H7 (cell line): ENCODE measurements at regions not wholly inside any gene's neighbourhood (a gene's known extent, or its start where the extent isn't known, plus 50 kb on each side); places are given as distances from the start of the nearest gene placed in this dataset.
"Not testable (repeated sequence)": the region's sequence is repeated elsewhere in the genome, so short reads cannot be mapped to it uniquely, and the experiment has no call there.

ENCODE experiments used
- DNase-seq: peaks from one replicate; pipeline ENCODE4 v3.0.0; 2012
- H3K27me3 ChIP-seq: 2 replicates; pipeline ENCODE4 v1.6.0; 2011; ENCODE audit warnings: mild to moderate bottlenecking, low read length; ENCODE audit not compliant: control insufficient read depth, insufficient read depth
- H3K36me3 ChIP-seq: replicated peaks from 2 replicates; pipeline ENCODE4 v1.5.1; 2011; ENCODE audit warnings: low read length; ENCODE audit not compliant: control insufficient read depth, insufficient read depth
- H3K4me3 ChIP-seq: 2 replicates; pipeline ENCODE4 v1.5.1; 2011; ENCODE audit warnings: low read depth, mild to moderate bottlenecking, control low read depth, low read length, moderate library complexity; ENCODE audit not compliant: insufficient read depth

GRCh38 chr16:16582916-16583315, 204.0 kb downstream of the NPIPA7 start:
- H3K36me3 ChIP-seq, DNase-seq, H3K4me3 ChIP-seq, H3K27me3 ChIP-seq: not testable (repeated sequence)

GRCh38 chr16:16586073-16586651, 207.2 kb downstream of the NPIPA7 start:
- H3K27me3 ChIP-seq, H3K4me3 ChIP-seq, H3K36me3 ChIP-seq, DNase-seq: not testable (repeated sequence)

DNA sequence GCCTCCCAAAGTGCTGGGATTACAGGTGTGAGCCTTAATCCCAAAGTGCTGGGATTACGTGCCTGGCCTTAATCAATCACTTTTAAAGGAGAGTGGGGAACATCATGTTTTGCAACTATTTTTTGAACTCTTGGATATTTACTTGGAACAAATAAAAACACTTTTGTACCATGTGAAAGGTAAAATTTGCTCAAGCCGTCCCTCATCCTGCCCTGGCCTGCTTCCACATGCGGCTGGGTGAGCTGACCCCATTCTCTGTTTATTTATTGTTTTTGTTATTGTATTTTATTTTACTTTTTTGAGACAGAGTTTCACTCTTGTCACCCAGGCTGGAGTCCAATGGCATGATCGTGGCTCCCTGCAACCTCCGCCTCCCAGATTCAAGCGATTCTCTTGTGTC, 208.0 kb downstream of the NPIPA7 start:
- H3K27me3 ChIP-seq, DNase-seq, H3K4me3 ChIP-seq, H3K36me3 ChIP-seq: not testable (repeated sequence)

GRCh38 chr16:16588436-16588835, 209.5 kb downstream of the NPIPA7 start:
- H3K36me3 ChIP-seq, H3K4me3 ChIP-seq, DNase-seq, H3K27me3 ChIP-seq: not testable (repeated sequence)

- H3K36me3 ChIP-seq, H3K27me3 ChIP-seq, DNase-seq, H3K4me3 ChIP-seq: not testable (repeated sequence)
Observed at GRCh38 chr16:16590654-16591318, 211.8 kb downstream of the NPIPA7 start.

- H3K4me3 ChIP-seq, result peak overlapping the region; percentile 32
- DNase-seq, result peak; percentile 8
Observed at GRCh38 chr16:16593156-16593863, 214.4 kb downstream of the NPIPA7 start.

GRCh38 chr16:16595029-16595718, 216.2 kb downstream of the NPIPA7 start:
- not testable (repeated sequence) for DNase-seq, H3K27me3 ChIP-seq

More at GRCh38 chr16:16593156-16593863, 214.4 kb downstream of the NPIPA7 start:
- H3K36me3 ChIP-seq, H3K27me3 ChIP-seq: not testable (repeated sequence)

GRCh38 chr16:16601239-16601638, 222.3 kb downstream of the NPIPA7 start:
- H3K36me3 ChIP-seq, DNase-seq, H3K4me3 ChIP-seq, H3K27me3 ChIP-seq: not testable (repeated sequence)

More at GRCh38 chr16:16595029-16595718, 216.2 kb downstream of the NPIPA7 start:
- H3K4me3 ChIP-seq, H3K36me3 ChIP-seq: not testable (repeated sequence)

DNA sequence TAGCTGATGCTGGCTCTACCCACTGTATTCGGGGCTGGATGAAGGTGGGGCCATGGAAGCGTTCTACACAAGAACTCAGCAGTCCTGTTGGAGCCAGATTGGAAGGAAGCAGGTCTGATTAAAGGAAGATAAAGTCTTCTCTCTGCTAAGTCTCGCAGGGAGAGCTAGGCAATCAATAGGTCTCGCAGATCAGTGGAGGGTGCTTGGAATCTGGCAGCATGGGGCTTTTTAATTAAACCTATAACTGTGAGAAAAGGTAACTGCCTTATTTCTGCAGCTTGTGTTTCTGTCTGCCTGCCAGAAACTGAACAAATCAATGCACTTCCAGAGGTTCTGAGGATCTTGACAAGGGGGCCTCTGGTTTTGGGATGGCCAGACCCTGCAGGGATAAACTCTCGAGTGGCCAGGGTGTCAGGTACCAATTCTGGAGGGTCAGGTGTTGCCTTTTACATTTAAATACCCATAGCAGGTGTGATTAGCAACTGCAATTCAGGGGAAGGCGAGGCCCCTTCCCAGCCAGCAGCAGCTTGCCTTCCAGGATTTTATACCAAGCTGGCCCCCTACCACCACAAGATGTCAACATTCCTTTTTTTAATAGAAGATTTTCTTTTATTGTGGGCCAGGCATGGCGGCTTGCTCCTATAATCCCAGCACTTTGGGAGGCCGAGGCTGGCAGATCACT, 228.6 kb downstream of the NPIPA7 start:
- H3K36me3 ChIP-seq, result not testable (repeated sequence)

DNA sequence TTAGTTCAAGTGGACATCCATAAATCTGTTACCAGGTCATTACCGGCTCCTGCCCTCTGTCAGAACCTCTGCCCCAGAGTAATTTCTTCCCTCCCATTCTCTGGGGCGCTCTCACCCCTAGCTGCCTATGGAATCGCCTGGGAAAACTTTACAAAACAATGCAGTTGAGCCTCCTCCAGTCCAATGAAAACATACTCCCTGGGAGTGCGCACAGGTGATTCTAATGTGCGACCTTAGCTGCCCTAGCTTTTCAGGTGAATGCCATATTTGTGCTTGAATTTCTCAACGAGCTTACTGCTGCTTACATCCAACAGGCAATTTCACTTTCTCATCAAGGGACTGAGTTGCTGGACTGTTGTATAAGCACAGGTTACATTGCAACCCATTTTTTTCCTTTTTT, 230.7 kb downstream of the NPIPA7 start:
- H3K36me3 ChIP-seq, H3K4me3 ChIP-seq, H3K27me3 ChIP-seq, DNase-seq: not testable (repeated sequence)

More for the DNA sequence above, 228.6 kb downstream of the NPIPA7 start:
- H3K4me3 ChIP-seq, H3K27me3 ChIP-seq, DNase-seq: not testable (repeated sequence)

DNA sequence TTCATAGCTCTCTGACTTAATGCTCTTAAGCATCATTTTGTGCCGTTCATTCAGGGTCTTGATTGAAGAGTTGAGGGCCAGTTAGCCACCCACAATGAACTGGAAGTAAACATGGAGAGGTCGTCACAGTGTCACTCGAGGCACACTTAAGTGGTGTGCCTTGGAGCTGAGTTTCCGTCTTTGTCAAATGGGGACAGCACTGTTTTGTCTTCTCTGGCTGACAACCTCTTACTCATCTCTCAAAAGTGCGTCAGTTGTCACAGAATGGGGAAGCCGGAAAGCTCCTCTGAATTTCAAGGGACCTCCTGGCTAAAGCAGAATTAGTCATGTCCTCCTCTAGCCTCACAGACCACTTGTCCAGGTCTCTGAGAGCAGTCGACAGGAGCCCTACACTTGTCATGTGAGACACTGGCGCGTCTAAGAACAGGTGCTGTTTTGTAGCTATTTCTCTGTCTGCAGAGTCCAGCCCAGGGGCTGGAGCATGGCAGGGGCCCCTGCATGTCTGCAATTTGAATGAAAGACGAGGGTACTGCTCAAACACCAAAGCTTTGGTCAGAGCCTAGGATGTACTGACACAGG, 231.5 kb downstream of the NPIPA7 start:
- not testable (repeated sequence) for H3K36me3 ChIP-seq, H3K27me3 ChIP-seq, H3K4me3 ChIP-seq, DNase-seq

DNA sequence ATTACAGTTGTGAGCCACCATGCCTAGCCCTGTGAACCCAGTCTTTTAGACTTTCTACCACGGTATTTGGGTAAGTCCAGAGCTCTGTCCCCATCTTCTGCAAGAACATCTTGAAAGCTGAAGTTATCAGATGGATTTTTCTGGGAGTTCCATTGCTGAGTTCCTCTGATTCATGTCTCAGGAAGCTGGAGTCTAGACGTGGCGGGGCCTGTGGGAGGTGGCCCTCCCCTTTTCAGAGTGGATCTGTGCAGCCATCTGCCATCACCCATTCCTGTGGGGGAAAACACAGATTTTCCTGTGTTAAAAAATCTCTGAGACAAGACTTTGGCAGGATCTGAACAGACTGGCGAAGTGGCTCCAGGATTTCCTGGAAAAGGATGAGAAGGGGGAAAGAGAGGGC, 234.3 kb downstream of the NPIPA7 start:
- not testable (repeated sequence) for H3K27me3 ChIP-seq, DNase-seq, H3K36me3 ChIP-seq, H3K4me3 ChIP-seq

- not testable (repeated sequence) for H3K36me3 ChIP-seq, H3K4me3 ChIP-seq, DNase-seq, H3K27me3 ChIP-seq
Observed at GRCh38 chr16:16614484-16614883, 235.5 kb downstream of the NPIPA7 start.

GRCh38 chr16:16618963-16619465, 240.1 kb downstream of the NPIPA7 start:
- H3K36me3 ChIP-seq, DNase-seq, H3K4me3 ChIP-seq, H3K27me3 ChIP-seq: not testable (repeated sequence)
